A549 (cell line): ENCODE measurements at regions not wholly inside any gene's neighbourhood (a gene's known extent, or its start where the extent isn't known, plus 50 kb on each side); places are given as distances from the start of the nearest gene placed in this dataset.

Experiments used
- ATAC-seq, 2 experiments: fragments of 200-7000 bp in 1 of 2; fragments of >200 bp in 1 of 2; cut with Nextera tagmentation in 1 of 2; cut with Tn5 transposase in 1 of 2; 3 replicates each; pipeline versions ENCODE4 v1.8.0 to v1.9.1; 2018 to 2020; ENCODE audit warnings: mild to moderate bottlenecking in 1 of 2, moderate library complexity in 1 of 2
- CTCF ChIA-PET: fragments of 300-600 bp; sonication (Branson Sonifier 250); formaldehyde crosslinking; extraction: SDS; loops from one replicate; lab custom pipeline; 2021; ENCODE audit warnings: antibody characterized with exemption, inconsistent platforms; lab: Yijun Ruan, JAX
- POLR2A ChIA-PET: fragments of 350-600 bp; formaldehyde crosslinking; extraction: SDS; loops from one replicate; lab custom pipeline; 2021; ENCODE audit warnings: antibody characterized with exemption, inconsistent platforms; lab: Yijun Ruan, JAX
- DNase-seq, 2 experiments: peaks; one replicate each; pipeline versions ENCODE4 v3.0.0 to v3.0.0-alpha.2; 2011 to 2016; ENCODE audit warnings: low read depth in 1 of 2, low spot score in 1 of 2
- FAIRE-seq: peaks from 2 replicates; lab custom pipeline; 2011; peaks lifted over from hg19 to GRCh38; lab: Jason Lieb, UNC
- H3K27ac ChIP-seq, 2 experiments: fragments of >200 bp; sonication (Bioruptor Twin); formaldehyde crosslinking; 3 replicates each; pipeline ENCODE4 v1.5.1; 2016 to 2017
- H3K4me1 ChIP-seq: fragments of >200 bp; sonication (Bioruptor Twin); formaldehyde crosslinking; 3 replicates; pipeline ENCODE4 v1.6.1; 2016
- H3K4me2 ChIP-seq: fragments of >200 bp; sonication (Bioruptor Twin); formaldehyde crosslinking; 3 replicates; pipeline ENCODE4 v1.6.1; 2016
- H3K4me3 ChIP-seq: fragments of >200 bp; sonication (Bioruptor Twin); formaldehyde crosslinking; 3 replicates; pipeline ENCODE4 v1.5.1; 2016
- H3K9me3 ChIP-seq: fragments of >200 bp; sonication (Bioruptor Twin); formaldehyde crosslinking; 3 replicates; pipeline ENCODE4 v1.6.1; 2016
- CBX2 ChIP-seq: fragments of 200-600 bp; sonication (generic); IDR thresholded peaks from 2 replicates; pipeline ENCODE4 v1.6.1; 2016; ENCODE audit warnings: low read depth, mild to moderate bottlenecking, borderline replicate concordance
- CHD4 ChIP-seq: fragments of 200-600 bp; sonication (generic); IDR thresholded peaks from 2 replicates; pipeline ENCODE4 v1.6.1; 2016; ENCODE audit warnings: antibody characterized with exemption, mild to moderate bottlenecking, borderline replicate concordance
- ESRRA ChIP-seq: fragments of 150-350 bp; IDR thresholded peaks from 2 replicates; pipeline ENCODE4 v1.6.1; 2014; ENCODE audit warnings: mild to moderate bottlenecking, low read length, borderline replicate concordance
- FOSB ChIP-seq: fragments of 250-450 bp; sonication (Bioruptor Pico); IDR thresholded peaks from 2 replicates; pipeline ENCODE4 v1.5.0; 2020; ENCODE audit warnings: mild to moderate bottlenecking, moderate library complexity
- FOXS1 ChIP-seq: fragments of 250-450 bp; sonication (Bioruptor Pico); IDR thresholded peaks from 2 replicates; pipeline ENCODE4 v1.5.0; 2020; ENCODE audit warnings: mild to moderate bottlenecking, moderate library complexity
- GATA3 ChIP-seq: IDR thresholded peaks from 2 replicates; pipeline ENCODE4 v1.6.1; 2012; ENCODE audit warnings: borderline replicate concordance
- HOXB5 ChIP-seq: fragments of 250-450 bp; sonication (Bioruptor Pico); IDR thresholded peaks from 2 replicates; pipeline ENCODE4 v1.5.0; 2020; ENCODE audit warnings: mild to moderate bottlenecking, moderate library complexity
- MYC ChIP-seq: IDR thresholded peaks from 2 replicates; pipeline ENCODE4 v1.6.1; 2012; ENCODE audit warnings: mild to moderate bottlenecking, inconsistent platforms, low read length, improper control_type of control experiment, borderline replicate concordance
- NFE2L2 ChIP-seq: fragments of 150-350 bp; conservative IDR thresholded peaks from 2 replicates; pipeline ENCODE4 v1.6.1; 2014; ENCODE audit warnings: low read length
- PHF8 ChIP-seq: fragments of 200-600 bp; sonication (generic); IDR thresholded peaks from 2 replicates; pipeline ENCODE4 v1.6.1; 2016; ENCODE audit warnings: low read depth, mild to moderate bottlenecking, antibody characterized with exemption, moderate library complexity, borderline replicate concordance
- POLR2AphosphoS2 ChIP-seq: conservative IDR thresholded peaks from 2 replicates; pipeline ENCODE4 v1.6.1; 2012; ENCODE audit warnings: low read length, improper control_type of control experiment, inconsistent platforms
- RAD21 ChIP-seq, 2 experiments: fragments of >200 bp in 1 of 2; sonication (Bioruptor Twin) in 1 of 2; formaldehyde crosslinking in 1 of 2; IDR thresholded peaks in 1 of 2; conservative IDR thresholded peaks in 1 of 2; 2 replicates in 1 of 2; 3 replicates in 1 of 2; pipeline ENCODE4 v1.6.1; 2012 to 2018; ENCODE audit warnings: inconsistent platforms in 1 of 2
- RARB ChIP-seq: fragments of 250-450 bp; sonication (Bioruptor Pico); IDR thresholded peaks from 2 replicates; pipeline ENCODE4 v1.8.0; 2021; ENCODE audit warnings: mild to moderate bottlenecking, moderate library complexity
- SREBF2 ChIP-seq: fragments of 450-650 bp; IDR thresholded peaks from 2 replicates; pipeline ENCODE4 v1.6.1; 2014; ENCODE audit warnings: mild to moderate bottlenecking, moderate library complexity
- TFCP2L1 ChIP-seq: fragments of 250-450 bp; sonication (Bioruptor Pico); IDR thresholded peaks from 2 replicates; pipeline ENCODE4 v1.5.0; 2021; ENCODE audit warnings: mild to moderate bottlenecking
- ZNF302 ChIP-seq: fragments of 250-450 bp; sonication (Bioruptor Pico); IDR thresholded peaks from 2 replicates; pipeline ENCODE4 v1.9.0; 2021; ENCODE audit warnings: inconsistent platforms, mild to moderate bottlenecking, moderate library complexity
- WGBS: methylation state at CpG from one replicate; pipeline ENCODE4 v1.1.6; 2017; ENCODE audit errors: missing lambda C conversion rate; 5-methylcytosine and 5-hydroxymethylcytosine counted together
- TF ChIP-seq, protein P1 (sequence below): fragments of >200 bp; sonication (Bioruptor Twin); formaldehyde crosslinking; IDR thresholded peaks from 3 replicates; pipeline ENCODE4 v1.5.1; 2016
- TF ChIP-seq, protein P2 (sequence below): fragments of 450-650 bp; IDR thresholded peaks from 2 replicates; pipeline ENCODE4 v1.6.1; 2014; ENCODE audit warnings: antibody characterized with exemption
- TF ChIP-seq, protein P3 (sequence below): fragments of >200 bp; sonication (Bioruptor Twin); formaldehyde crosslinking; IDR thresholded peaks from 2 replicates; pipeline ENCODE4 v1.6.1; 2016
- TF ChIP-seq, protein P4 (sequence below): fragments of 250-450 bp; sonication (Bioruptor Pico); IDR thresholded peaks from 2 replicates; pipeline ENCODE4 v1.5.0; 2020; ENCODE audit warnings: low read depth, mild to moderate bottlenecking, moderate library complexity
- TF ChIP-seq, protein P5 (sequence below): fragments of 250-450 bp; sonication (Bioruptor Pico); IDR thresholded peaks from 2 replicates; pipeline ENCODE4 v1.5.0; 2021; ENCODE audit warnings: mild to moderate bottlenecking, moderate library complexity, borderline replicate concordance

DNA sequence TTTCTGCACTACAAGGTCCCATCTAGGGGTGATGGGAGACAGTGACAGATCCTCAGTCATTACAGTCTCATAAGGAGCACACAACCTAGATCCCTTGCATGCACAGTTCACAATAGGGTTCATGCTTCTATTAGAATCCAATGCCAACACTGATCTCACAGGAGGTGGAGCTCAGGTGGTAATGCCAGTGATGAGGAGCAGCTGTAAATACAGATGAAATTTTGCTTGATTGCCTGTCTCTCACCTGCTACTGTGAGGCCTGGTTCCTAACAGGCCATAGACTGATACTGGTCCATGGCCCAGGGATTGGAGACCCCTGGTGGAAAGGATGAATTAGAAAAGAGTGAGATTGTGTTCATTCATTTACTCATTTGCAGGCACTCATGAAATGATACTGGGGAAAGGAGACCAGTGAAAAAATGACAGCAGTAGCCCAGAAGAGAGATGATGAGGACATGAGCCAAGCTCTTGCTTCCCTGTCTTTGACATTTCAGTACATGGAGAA lies 251.6 kb upstream of the DUSP10 start:
- no peak for FAIRE-seq
- ChIA-PET CTCF (interaction anchor here (1.0 to 2.4 kb wide), 6 partner anchors 11 to 516 kb away, joined by 3 to 8 read pairs (median 4); no protein-coding TSS in a partner anchor), POLR2A (no interaction called here)
- 0 out of 5 replicates have a peak, but pooled peaks of 1 of the 2 experiments have one; percentile 19 for TF ChIP-seq RAD21 (conservative IDR thresholded peaks at IDR 0.05 in 1 of 2, IDR thresholded peaks at IDR 0.05 in 1 of 2)
- TF ChIP-seq CHD4: no peak
- TF ChIP-seq HOXB5: no peak
- no peaks in the 10 kb centered on the region for H3K9me3 ChIP-seq
- H3K4me3 ChIP-seq: no peak overlapping the region
- no peak overlapping the region for H3K4me2 ChIP-seq
- no peak for DNase-seq
- H3K4me1 ChIP-seq: peaks cover 6% of the 10 kb centered on the region; the same call in 2 of the 3 replicates
- ATAC-seq: no peak; a peak in 1 of 6 replicates
- H3K27ac ChIP-seq: no peak overlapping the region

DNA sequence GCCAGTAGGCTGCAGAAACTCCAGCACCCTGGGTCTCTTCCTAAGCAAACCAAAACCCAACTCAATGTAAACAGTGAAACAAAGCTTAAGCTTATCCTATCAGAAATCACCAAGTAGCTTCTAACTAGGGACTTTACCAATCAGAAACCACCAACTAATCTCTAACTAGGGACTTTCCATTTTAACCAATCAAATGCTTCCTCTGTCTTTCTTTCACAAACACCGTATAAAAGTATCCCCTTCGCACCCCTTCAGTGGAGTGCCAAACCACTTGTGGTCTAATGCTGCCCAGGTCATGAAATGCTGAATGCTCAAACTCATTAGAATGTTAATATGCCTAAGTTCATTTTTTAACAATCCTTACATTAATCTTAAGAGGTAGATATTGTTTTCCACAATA lies 250.5 kb upstream of the DUSP10 start:
- 82% methylated on average over 2 of the region's 2 CpGs for WGBS
- DNase-seq: no peak
- no peaks in the 10 kb centered on the region for H3K9me3 ChIP-seq
- no peak overlapping the region for H3K27ac ChIP-seq
- CTCF ChIA-PET: interaction anchor here (0.6 to 2.4 kb wide), 6 partner anchors 12 to 514 kb away, joined by 3 to 8 read pairs (median 4); partner anchors contain the start of gene DUSP10
- TF ChIP-seq MYC (no peak), GATA3 (no peak), ESRRA (no peak), TFCP2L1 (no peak), SREBF2 (no peak), RARB (no peak), ZNF302 (CRISPR knock-in tag) (no peak), POLR2AphosphoS2 (no peak), NFE2L2 (no peak), FOXS1 (no peak), FOSB (CRISPR knock-in tag) (no peak), CBX2 (no peak), PHF8 (no peak)
- TF ChIP-seq, protein P1, sequence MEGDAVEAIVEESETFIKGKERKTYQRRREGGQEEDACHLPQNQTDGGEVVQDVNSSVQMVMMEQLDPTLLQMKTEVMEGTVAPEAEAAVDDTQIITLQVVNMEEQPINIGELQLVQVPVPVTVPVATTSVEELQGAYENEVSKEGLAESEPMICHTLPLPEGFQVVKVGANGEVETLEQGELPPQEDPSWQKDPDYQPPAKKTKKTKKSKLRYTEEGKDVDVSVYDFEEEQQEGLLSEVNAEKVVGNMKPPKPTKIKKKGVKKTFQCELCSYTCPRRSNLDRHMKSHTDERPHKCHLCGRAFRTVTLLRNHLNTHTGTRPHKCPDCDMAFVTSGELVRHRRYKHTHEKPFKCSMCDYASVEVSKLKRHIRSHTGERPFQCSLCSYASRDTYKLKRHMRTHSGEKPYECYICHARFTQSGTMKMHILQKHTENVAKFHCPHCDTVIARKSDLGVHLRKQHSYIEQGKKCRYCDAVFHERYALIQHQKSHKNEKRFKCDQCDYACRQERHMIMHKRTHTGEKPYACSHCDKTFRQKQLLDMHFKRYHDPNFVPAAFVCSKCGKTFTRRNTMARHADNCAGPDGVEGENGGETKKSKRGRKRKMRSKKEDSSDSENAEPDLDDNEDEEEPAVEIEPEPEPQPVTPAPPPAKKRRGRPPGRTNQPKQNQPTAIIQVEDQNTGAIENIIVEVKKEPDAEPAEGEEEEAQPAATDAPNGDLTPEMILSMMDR: no peak
- TF ChIP-seq, protein P2, sequence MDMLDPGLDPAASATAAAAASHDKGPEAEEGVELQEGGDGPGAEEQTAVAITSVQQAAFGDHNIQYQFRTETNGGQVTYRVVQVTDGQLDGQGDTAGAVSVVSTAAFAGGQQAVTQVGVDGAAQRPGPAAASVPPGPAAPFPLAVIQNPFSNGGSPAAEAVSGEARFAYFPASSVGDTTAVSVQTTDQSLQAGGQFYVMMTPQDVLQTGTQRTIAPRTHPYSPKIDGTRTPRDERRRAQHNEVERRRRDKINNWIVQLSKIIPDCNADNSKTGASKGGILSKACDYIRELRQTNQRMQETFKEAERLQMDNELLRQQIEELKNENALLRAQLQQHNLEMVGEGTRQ: no peak
- TF ChIP-seq, protein P3, sequence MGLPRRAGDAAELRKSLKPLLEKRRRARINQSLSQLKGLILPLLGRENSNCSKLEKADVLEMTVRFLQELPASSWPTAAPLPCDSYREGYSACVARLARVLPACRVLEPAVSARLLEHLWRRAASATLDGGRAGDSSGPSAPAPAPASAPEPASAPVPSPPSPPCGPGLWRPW: no peak
- TF ChIP-seq, protein P4, sequence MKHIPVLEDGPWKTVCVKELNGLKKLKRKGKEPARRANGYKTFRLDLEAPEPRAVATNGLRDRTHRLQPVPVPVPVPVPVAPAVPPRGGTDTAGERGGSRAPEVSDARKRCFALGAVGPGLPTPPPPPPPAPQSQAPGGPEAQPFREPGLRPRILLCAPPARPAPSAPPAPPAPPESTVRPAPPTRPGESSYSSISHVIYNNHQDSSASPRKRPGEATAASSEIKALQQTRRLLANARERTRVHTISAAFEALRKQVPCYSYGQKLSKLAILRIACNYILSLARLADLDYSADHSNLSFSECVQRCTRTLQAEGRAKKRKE (CRISPR knock-in tag): no peak
- TF ChIP-seq, protein P5, sequence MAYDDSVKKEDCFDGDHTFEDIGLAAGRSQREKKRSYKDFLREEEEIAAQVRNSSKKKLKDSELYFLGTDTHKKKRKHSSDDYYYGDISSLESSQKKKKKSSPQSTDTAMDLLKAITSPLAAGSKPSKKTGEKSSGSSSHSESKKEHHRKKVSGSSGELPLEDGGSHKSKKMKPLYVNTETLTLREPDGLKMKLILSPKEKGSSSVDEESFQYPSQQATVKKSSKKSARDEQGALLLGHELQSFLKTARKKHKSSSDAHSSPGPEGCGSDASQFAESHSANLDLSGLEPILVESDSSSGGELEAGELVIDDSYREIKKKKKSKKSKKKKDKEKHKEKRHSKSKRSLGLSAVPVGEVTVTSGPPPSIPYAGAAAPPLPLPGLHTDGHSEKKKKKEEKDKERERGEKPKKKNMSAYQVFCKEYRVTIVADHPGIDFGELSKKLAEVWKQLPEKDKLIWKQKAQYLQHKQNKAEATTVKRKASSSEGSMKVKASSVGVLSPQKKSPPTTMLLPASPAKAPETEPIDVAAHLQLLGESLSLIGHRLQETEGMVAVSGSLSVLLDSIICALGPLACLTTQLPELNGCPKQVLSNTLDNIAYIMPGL: no peak
- TF ChIP-seq, all 56 proteins: peak for 0
- POLR2A ChIA-PET: no interaction called here
- H3K4me2 ChIP-seq: no peak overlapping the region
- H3K4me1 ChIP-seq: peaks cover 11% of the 10 kb centered on the region; the same call in 2 of the 3 replicates
- H3K4me3 ChIP-seq: no peak overlapping the region
- ATAC-seq: no peak
- no peak for FAIRE-seq
